Left colon (tissue), 2 donors: ENCODE measurements at regions not wholly inside any gene's neighbourhood (a gene's known extent, or its start where the extent isn't known, plus 50 kb on each side); places are given as distances from the start of the nearest gene placed in this dataset.

ENCODE experiments used
- ATAC-seq: fragments of 200-7000 bp; cut with Tn5 transposase; one replicate; pipeline ENCODE4 v1.9.1; 2020; ENCODE audit warnings: mild to moderate bottlenecking, moderate library complexity
- DNase-seq, 2 donors: peaks; one replicate each; pipeline ENCODE4 v3.0.0-alpha.2; 2020
- intact Hi-C, 2 donors: fragments of 100-400 bp; cut with DNase I in 1 of 2; cut with micrococcal nuclease in 1 of 2; formaldehyde crosslinking; loops; one replicate each; pipeline versions ENCODE4 v1.11.2 to v1.14.0; 2022; cut with DNase I, micrococcal nuclease
- donor health status: DM: no; HTN: no; CAD: no.
- donor health status: DM: yes; HTN: yes; CAD: no.

- intact Hi-C loops: no loop called here
- no peak for ATAC-seq
- DNase-seq: no peak
Measured at GRCh38 chrX:22389556-22390179, 117.0 kb downstream of the CBLL2 start.

DNA sequence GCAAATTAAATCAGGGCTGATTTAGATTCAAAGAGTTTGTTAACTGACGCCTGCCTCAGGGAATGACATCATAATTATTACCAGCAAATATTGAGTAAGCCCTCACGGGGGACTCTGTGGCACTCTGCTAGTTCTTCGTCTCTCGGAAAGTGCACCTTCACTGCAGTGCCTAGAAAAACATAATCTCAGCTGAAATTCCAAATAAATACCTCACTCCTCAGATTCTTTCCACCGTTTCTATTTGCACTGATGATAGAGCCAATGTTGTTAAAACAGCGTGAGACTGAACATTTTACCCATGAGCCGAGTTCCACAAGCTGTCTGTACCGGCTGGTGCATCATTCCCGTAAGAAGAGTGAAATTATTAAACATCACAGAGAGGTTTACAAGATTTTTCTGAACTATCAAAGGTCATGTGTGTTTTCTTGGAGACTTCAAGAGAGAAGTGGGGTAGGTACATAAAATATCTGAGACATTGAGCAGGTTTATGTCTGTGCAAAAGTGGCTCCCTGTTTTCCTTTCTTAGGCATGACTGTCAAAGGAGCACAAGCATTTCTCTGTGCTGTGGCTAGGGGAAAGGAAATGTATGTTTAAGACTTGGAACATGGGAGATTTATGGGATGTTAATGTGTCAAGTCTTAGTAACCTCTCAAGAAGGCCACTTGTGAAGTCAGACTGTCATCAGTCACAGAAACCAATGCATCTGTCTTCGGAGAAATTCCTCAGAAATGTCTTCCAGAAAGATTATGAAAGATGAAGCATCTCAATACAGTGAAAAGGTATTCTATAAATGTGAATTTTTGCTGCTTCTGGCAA, 119.6 kb downstream of the CBLL2 start:
- intact Hi-C loops: no loop called here
- ATAC-seq: no peak
- DNase-seq: no peak

DNA sequence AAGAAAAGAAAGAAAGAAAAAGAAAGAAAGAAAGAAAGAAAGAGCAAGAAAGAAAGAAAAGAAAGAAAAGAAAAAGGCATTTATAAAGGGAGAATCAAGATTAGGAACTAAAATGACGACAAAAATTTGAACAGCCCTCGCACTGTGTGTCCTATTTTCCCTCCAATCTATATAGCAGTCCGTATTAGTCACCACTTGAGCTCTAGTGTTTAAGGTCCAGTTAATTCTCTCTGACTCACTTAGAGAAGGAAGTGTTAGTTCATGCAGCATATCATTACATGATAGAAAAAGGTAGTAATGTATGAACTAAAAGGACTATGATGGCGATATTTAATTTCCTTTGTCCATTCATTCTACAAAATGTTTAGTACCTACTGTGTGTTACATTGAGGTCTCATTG, 122.7 kb downstream of the CBLL2 start:
- intact Hi-C loops: no loop called here
- ATAC-seq: no peak
- no peak for DNase-seq

GRCh38 chrX:22396408-22396807, 123.7 kb downstream of the CBLL2 start:
- intact Hi-C loops: no loop called here
- ATAC-seq (no peak), DNase-seq (no peak)

DNA sequence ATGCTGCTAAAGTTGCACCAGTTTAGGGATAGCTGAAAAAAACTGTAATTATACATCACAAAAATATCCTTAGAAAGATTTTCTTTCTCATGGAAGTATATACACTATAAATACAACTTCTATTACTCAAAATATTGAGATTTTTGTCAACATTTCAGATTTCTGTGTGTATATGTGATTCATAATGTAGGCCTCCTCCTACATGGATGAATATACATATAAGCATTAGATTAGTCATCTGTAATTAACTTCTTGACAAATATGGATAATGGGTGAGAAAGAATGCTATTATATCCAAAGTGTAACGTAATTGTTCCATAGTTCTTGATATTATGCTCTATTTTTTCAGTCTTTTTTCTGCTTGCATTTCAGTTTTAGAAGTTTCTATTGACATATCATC, 124.9 kb downstream of the CBLL2 start:
- intact Hi-C loops: no loop called here
- ATAC-seq (no peak), DNase-seq (no peak)

DNA sequence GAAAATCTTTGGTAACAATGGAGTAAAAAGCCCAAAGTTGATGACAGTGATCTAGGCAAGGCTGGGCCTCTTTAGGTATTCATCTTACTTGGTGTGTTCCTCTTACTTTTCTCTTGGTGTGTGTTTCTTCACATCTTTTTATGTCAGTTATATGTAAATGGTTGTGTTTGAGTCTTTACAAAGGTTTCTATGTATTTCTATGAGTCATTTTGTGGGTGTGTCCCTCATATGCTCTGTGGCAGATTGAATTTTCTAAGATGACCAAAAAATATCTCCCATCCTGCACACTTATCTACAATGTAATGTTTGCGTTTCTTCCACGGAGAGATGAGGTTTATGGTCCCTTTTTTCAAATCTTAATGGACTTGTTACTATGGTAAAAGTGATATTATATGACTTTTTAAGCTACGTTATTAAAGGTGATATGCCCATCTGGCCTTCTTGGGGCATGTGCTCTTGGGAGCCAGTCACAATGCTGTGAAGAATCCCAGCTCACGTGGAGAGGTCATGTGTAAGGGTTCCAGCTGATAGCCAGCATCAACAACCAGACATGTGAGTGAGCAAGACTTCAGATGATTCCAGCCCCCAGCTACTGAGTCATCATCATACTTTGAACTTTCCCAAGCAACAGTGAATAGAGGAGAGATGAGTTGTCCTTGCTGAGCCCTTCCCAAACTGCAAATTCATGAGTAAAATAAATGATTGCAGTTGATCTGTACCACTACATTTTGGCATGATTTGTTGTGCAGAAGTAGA, 126.9 kb downstream of the CBLL2 start:
- ATAC-seq: no peak
- intact Hi-C loops: no loop called here
- DNase-seq: no peak

- no peak for DNase-seq
- no peak for ATAC-seq
- intact Hi-C loops: no loop called here
Measured at GRCh38 chrX:22404297-22404696, 131.6 kb downstream of the CBLL2 start.

GRCh38 chrX:22406201-22406737, 133.6 kb downstream of the CBLL2 start:
- intact Hi-C loops: no loop called here
- ATAC-seq: no peak
- DNase-seq: no peak

DNA sequence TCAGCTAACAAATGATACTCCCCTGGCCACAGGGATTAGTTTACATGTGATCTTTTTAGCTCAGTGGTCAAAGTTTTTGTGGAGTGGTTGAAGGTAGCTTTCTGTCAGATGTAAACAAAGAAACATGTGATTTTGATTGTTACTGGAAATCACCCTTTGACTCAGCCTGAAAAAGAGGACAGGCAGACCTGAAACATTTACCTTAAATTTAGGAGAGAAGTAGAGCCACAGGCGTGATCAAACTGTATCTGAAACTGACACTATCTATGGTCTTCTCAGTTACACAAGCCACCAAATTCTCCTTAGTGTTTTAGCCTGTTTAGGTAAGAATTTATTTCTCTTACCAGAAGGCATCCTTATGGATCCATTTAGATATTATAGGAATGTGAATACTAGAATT, 136.7 kb downstream of the CBLL2 start:
- intact Hi-C loops: no loop called here
- ATAC-seq (no peak), DNase-seq (no peak)

GRCh38 chrX:22424122-22424915, 151.6 kb downstream of the CBLL2 start:
- DNase-seq (no peak), ATAC-seq (no peak)
- intact Hi-C loops: loop anchor here in 1 of 2 donors (10.0 kb wide), 1 partner anchor 60 kb away; no protein-coding TSS in a partner anchor

DNA sequence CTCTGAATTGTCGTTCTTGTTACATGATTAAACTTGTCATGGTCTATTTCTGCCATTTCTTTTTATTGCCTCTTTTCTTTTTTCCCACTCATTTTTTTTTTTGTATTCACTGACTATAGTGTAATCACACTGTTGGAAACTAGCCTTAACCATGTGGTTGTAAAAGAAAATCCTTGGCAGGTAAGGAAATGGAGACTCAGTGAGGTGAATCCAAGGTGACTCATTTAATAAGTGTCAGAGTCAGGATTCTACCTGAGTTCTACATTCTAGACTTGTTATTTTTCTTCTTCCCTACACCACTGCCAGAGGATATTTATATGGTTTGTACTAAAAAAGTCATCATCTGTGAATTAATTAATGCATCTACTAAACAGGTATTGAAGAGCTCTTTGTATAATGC, 152.2 kb downstream of the CBLL2 start:
- intact Hi-C loops: loop anchor here in 1 of 2 donors (10.0 kb wide), 1 partner anchor 60 kb away; no protein-coding TSS in a partner anchor
- ATAC-seq (no peak), DNase-seq (no peak)

DNA sequence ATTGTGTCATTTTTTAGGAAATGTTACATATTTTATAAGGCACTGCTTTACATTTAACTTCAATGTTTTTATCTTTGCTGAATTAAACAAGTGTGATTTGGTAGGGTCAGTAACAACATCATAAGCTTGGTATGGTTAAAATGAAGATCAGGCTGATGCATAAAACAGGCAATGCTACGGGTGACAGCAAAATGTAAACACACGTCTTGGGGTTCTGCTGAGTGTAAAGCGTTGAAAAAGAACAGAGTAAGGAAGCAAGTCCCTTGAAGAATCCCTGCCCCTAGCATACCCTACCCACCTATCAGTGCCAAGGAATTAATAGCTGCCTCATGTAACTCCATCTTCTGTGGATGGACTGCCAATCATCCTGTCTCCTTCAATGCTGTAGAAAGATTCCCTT, 157.0 kb downstream of the CBLL2 start:
- no peak for DNase-seq
- ATAC-seq: no peak
- intact Hi-C loops: loop anchor here in 1 of 2 donors (10.0 kb wide), 1 partner anchor 65 kb away; no protein-coding TSS in a partner anchor

GRCh38 chrX:22430701-22431100, 158.0 kb downstream of the CBLL2 start:
- no peak for ATAC-seq
- intact Hi-C loops: no loop called here
- DNase-seq: no peak

DNA sequence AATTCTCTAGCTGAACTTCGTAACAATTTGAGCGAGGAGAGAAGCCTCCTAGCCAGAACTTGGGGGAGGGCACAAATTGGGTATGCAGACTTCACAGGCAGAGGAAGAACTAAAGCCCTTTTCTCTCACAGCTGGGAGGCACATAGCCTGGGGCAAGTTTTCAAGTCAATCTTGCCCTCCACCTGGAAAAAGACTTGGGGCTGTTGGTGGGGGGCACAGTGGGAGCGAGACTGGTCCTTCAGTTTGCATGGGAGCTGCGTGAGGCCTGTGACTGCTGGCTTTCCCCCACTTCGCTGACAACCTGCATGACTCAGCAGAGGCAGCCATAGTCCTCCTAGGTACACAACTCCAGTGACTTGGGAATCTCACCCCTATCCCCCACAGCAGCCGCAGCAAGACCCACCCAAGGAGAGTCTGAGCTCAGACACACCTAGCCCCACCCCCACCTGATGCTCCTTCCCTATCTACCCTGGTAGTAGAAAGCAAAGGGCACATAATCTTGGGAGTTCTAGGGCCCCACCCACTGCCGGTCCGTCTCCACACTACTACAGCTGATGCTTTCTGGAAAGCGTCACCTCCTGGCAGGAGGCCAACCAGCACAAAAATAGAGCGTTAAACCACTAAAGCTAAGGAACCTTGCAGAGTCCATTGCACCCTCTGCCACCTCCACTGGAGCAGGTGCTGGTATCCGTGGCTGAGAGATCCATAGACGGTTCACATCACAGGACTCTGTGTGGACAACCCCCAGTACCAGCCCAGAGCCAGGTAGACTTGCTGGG, 160.8 kb downstream of the CBLL2 start:
- no peak for ATAC-seq
- intact Hi-C loops: no loop called here

DNA sequence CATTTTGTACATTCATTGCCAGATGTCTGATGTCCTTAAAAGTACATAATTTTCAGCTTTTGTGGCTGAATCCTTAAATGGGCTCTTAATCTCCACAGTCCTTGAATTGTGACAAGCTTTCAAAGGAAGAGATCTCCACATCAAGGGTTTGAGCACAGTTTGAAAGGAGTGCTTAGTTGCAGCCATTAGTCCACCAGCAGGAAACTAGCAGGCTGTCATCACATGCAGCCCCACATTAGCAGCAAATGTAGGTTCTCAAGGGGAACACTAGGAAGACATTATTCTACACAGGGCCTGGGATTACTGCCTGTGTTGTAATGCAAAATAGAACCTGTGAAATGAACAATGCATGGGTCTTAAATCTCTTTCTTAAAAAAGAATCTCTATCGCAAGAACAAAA, 173.2 kb downstream of the CBLL2 start:
- ATAC-seq (no peak), DNase-seq (no peak)
- intact Hi-C loops: no loop called here

More for the DNA sequence above, 160.8 kb downstream of the CBLL2 start:
- DNase-seq: peak in 1 of 2 donors; percentile 6

GRCh38 chrX:22462959-22463358, 190.2 kb downstream of the CBLL2 start:
- ATAC-seq (no peak), DNase-seq (no peak)
- intact Hi-C loops: no loop called here

- DNase-seq: no peak
- intact Hi-C loops: no loop called here
- no peak for ATAC-seq
Measured at GRCh38 chrX:22467571-22467970, 194.9 kb downstream of the CBLL2 start.

DNA sequence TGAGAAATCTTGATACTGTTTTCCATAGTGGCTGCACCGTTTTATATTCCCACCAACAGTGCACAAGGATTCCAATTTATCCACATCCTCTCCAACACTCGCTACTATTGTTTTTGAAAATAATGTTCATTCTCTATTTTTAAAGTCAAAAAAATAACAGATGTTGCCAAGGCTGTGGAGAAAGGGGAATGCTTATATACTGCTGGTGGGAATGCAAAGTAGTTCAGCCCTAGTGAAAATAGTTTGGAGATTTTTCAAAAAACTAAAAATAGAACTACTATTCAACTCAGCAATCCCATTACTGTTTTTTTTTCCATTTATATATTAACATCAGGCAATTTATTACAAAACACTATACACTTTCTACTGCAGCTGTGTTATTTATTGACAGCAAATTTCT, 208.7 kb downstream of the CBLL2 start:
- no peak for DNase-seq
- no peak for ATAC-seq
- intact Hi-C loops: no loop called here
